ENCODE measurements at regions not wholly inside any gene's neighbourhood (a gene's known extent, or its start where the extent isn't known, plus 50 kb on each side); places are given as distances from the start of the nearest gene placed in this dataset.
"Not testable (repeated sequence)": the region's sequence is repeated elsewhere in the genome, so short reads cannot be mapped to it uniquely, and the experiment has no call there.

GRCh38 chr12:46058697-46059096 lies 68.3 kb upstream of the SCAF11 start:
- TF ChIP-seq CTCF, POLR2A (IDR thresholded peaks at IDR 0.05): not testable (repeated sequence)
